GM12891 (cell line): ENCODE measurements at regions not wholly inside any gene's neighbourhood (a gene's known extent, or its start where the extent isn't known, plus 50 kb on each side); places are given as distances from the start of the nearest gene placed in this dataset.

Experiments used
- DNase-seq: peaks from one replicate; pipeline ENCODE4 v3.0.0; 2011; ENCODE audit warnings: low spot score; ENCODE audit not compliant: insufficient read length
- FAIRE-seq: peaks from 2 replicates; lab custom pipeline; 2011; peaks lifted over from hg19 to GRCh38; lab: Jason Lieb, UNC
- PAX5 ChIP-seq: IDR thresholded peaks from 2 replicates; pipeline ENCODE4 v1.6.1; 2011; ENCODE audit warnings: low read length, moderate library complexity, mild to moderate bottlenecking; ENCODE audit not compliant: insufficient read depth, severe bottlenecking
- POLR2A ChIP-seq: IDR thresholded peaks from 2 replicates; pipeline ENCODE4 v1.6.1; 2011; ENCODE audit warnings: low read depth, low read length, control low read depth
- POLR2AphosphoS5 ChIP-seq: IDR thresholded peaks from 2 replicates; pipeline ENCODE4 v1.6.1; 2011; ENCODE audit warnings: low read depth, low read length, control low read depth
- POU2F2 ChIP-seq: IDR thresholded peaks from 2 replicates; pipeline ENCODE4 v1.6.1; 2011; ENCODE audit warnings: low read depth, mild to moderate bottlenecking, control low read depth, low read length, moderate library complexity
- SPI1 ChIP-seq: IDR thresholded peaks from 2 replicates; pipeline ENCODE4 v1.6.1; 2011; ENCODE audit warnings: low read depth, low read length, control low read depth
- TAF1 ChIP-seq: IDR thresholded peaks from 2 replicates; pipeline ENCODE4 v1.6.1; 2011; ENCODE audit warnings: low read depth, low read length, control low read depth

DNA sequence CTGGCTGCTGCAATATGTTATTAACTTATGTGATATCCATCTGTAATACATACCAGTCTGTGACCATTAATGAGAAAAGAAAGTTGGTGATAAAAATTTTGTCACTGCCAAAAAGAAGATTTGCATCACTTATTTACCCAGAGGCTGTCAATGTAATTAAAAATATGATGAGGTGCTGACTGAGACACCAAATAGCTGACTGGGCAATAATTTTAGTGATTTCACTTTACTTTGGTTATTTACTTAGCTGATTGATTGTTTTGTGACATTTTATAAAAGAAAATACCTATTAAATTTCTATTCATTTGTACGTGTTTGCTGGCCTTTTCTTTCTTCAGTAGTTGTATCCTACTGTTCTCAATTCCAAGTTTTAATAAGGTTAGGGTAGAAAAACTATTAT, 139.2 kb downstream of the HLX start:
- DNase-seq (no peak), FAIRE-seq (no peak)
- TF ChIP-seq PAX5: no peak
- TF ChIP-seq TAF1: no peak
- no peak for TF ChIP-seq POLR2A
- no peak for TF ChIP-seq SPI1
- TF ChIP-seq POU2F2: no peak
- TF ChIP-seq POLR2AphosphoS5: no peak

DNA sequence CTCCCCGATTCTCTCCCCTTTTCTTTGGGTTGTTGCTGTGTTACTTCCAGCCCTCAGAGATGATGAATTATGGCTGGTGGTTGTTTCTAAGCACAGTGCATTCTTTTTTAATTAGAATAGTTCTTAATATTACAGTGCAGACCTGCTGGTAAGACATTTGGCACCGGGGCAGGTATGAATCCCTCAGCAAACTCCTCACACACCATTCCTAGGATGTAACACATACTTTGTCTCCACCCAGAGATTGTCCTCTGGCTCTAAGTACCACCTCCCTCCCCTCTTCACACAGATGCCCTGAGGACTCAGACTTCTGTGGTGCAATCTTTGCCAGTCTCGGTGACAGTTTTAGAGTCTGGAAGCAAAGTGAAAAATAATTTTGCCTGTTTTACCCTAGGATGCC, 143.1 kb downstream of the HLX start:
- no peak for TF ChIP-seq POLR2AphosphoS5
- no peak for TF ChIP-seq POU2F2
- no peak for TF ChIP-seq POLR2A
- no peak for TF ChIP-seq TAF1
- no peak for TF ChIP-seq SPI1
- TF ChIP-seq PAX5: no peak
- DNase-seq (no peak), FAIRE-seq (no peak)

DNA sequence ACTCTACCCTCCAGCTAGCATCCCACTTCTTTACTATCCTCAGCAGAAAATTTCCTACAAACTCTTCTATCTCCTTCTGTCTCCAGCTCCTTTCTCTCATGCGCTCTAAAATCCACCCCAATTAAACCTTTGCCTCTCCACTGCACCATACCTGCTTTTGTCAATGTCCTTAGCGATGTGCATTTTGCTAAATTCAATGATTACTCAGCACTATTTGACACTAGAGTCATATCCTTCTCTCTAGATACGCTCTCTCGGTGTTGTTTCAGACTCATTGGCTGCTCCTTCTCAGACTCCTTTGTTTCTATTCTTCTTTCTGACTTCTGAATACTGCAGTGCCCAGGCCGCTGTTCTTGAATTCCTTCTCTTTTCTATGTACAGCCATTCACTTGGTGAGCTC, 144.2 kb downstream of the HLX start:
- TF ChIP-seq POLR2AphosphoS5: no peak
- TF ChIP-seq PAX5: no peak
- no peak for TF ChIP-seq POLR2A
- TF ChIP-seq TAF1: no peak
- no peak for TF ChIP-seq SPI1

DNA sequence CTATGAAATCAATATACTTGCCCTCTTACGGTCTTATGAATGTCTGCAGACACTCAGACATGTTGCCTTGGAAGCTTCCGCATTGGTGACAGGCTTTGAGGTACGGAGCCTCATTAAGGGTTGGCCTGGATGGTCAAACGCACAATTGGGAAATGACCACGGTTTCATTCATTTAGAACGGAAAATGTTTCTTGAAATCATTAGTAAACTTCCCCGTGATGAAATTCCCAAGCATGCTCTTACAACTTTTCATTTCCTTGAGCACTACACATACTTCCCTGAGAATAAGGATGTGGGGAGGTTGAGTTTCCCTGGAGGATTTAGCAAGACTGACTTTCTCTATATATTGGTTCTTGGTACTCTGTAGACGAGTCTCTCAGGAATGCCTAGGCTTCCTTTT, 146.3 kb downstream of the HLX start:
- TF ChIP-seq POU2F2 (no peak), POLR2A (no peak), SPI1 (no peak), PAX5 (no peak), TAF1 (no peak), POLR2AphosphoS5 (no peak)
- FAIRE-seq (no peak), DNase-seq (no peak)

More for the DNA sequence above, 144.2 kb downstream of the HLX start:
- FAIRE-seq (no peak), DNase-seq (no peak)

DNA sequence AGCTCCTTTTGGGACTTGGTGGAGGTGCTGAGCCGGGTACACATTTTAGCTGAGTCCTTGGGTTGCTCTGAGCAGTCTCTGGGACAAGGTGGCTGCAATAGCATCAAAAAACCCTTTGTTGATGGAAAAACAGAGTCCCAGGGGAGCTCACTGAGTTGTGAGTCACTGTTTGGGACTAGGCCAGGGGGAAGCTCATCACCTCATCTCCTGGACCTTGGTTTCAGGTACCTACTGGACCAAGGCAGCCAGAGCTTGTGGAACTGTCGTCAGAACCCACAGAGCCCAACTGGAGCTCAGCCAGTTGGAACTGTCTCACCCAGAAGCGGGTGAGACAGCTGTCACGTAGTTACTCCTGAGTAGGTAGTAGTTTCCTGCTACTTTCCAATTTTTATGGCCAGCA, 146.7 kb downstream of the HLX start:
- FAIRE-seq: no peak
- TF ChIP-seq POLR2A (no peak), PAX5 (no peak), SPI1 (no peak), POLR2AphosphoS5 (no peak), TAF1 (no peak), POU2F2 (no peak)
- DNase-seq: no peak

DNA sequence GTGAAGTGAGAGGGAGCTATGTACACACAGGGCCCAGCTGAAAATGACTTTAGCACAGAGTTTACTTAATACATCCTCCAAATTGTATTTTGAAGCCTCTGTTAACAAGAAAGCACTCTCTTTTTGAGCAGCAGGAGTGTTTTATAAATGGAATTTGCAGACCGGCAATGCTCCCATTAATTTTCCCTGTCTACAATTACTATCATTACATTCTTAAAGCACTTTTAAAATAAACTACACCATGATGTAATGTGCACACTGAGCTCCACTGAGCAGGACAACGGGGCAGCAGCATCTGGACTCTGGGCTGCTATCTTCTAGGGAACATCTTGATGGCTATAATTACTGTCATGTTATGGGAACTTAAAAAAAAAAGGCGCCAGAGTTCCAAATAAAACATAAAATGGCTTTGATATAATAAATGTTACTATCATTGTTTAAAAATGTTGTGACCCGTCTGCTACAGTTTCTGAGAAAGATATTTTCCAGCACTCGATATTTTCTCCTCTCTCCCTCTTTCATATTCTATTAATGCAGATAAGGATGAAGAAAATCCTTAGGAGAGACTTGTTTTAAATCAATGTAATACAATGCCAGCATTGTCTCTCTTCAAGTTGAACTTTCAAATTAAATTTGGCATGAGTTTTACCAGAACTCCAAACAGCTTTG, 150.9 kb downstream of the HLX start:
- DNase-seq: no peak
- no peak for FAIRE-seq
- TF ChIP-seq POLR2AphosphoS5 (no peak), POLR2A (no peak), POU2F2 (no peak), TAF1 (no peak), SPI1 (no peak), PAX5 (no peak)

DNA sequence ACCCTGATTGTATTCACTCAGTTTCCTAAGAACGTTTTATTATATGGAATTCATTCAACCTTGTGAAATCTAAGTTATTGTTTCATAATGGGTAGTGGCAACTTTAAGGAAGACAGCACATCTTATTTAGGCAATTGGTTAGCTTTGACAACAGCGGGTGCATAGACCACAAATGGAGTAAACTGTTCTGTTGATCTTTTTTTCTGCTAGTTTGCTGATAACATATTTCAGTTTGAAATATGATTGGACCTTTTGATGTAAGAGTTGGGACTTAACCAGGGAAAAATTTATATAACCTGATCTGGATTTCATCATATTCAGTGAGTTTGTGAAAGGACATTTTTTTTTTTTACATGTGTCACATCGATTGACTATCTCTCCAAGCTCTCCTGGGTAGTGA, 151.7 kb downstream of the HLX start:
- no peak for TF ChIP-seq POLR2AphosphoS5
- TF ChIP-seq PAX5: no peak
- no peak for TF ChIP-seq POU2F2
- TF ChIP-seq TAF1: no peak
- TF ChIP-seq SPI1: no peak
- TF ChIP-seq POLR2A: no peak
- FAIRE-seq (no peak), DNase-seq (no peak)

DNA sequence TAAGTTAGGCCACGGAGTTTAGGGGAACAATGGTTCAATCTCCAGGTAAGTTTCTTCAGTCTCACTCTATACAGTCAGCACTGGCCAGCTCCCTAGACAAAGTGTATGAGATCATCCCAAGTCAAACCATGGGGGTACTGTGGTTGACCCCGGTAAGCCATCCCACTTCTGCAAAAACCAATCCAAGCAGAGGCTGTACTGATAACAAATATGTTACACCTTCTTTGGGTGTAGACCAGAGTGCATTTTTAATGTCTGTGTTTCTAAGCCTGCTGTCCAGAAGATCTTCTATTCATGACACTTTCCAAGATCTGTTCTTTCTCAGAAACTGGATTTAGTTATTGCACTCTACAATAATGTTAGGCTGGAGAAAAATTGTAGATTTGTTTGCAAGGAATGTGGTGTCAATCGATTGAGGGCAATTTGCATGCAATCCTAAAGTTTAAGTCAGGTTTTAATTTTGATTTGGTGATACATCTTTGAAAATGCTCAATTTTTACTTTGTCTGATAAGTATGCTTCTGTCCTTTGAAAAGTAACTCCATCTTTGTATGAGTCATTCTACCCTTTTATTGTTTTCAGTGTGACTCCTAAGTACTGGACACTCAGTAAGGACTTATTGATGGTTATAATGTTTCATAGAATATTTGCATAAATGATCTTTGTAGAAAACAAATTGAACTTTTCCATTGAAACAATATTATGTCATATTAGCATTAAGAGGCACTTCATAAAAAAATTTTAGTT, 152.4 kb downstream of the HLX start:
- DNase-seq (no peak), FAIRE-seq (no peak)

DNA sequence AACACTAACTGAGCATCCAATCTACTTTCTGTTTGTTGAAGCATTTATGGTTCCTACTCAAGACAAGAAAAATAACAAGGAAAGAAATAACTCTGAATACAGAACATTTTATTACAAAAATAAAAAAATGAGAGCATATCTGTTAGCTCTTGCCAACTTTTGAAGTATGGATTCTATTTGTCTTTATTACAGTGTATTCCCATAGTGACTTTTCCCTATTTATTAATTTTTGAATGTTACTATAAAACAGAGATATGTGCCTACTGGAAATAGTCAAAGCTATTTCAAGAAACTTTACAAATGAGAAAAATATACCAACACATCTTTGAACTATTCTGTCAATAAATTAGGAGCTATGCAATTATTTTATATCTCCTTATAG, 153.0 kb downstream of the HLX start:
- no peak for DNase-seq
- TF ChIP-seq POLR2A (no peak), TAF1 (no peak), POU2F2 (no peak), SPI1 (no peak), POLR2AphosphoS5 (no peak), PAX5 (no peak)
- no peak for FAIRE-seq

More for the DNA sequence above, 152.4 kb downstream of the HLX start:
- TF ChIP-seq POLR2AphosphoS5: no peak
- no peak for TF ChIP-seq POU2F2
- no peak for TF ChIP-seq TAF1
- no peak for TF ChIP-seq SPI1
- no peak for TF ChIP-seq POLR2A
- TF ChIP-seq PAX5: no peak
